IMR-90 (cell line): ENCODE measurements at regions not wholly inside any gene's neighbourhood (a gene's known extent, or its start where the extent isn't known, plus 50 kb on each side); places are given as distances from the start of the nearest gene placed in this dataset.

Source experiments
- ATAC-seq: fragments of 200-7000 bp; cut with Tn5 transposase; 2 replicates; pipeline ENCODE4 v1.9.1; 2020; ENCODE audit warnings: low read depth, mild to moderate bottlenecking, moderate library complexity
- BruUV-seq: library from RNA; stranded (reverse); fragments of 400-500 nt; replicated peaks from 2 replicates; lab custom pipeline; 2021; lab: Mats Ljungman, UMichigan
- CTCF ChIA-PET: fragments of 300-600 bp; formaldehyde crosslinking; extraction: SDS; loops from one replicate; lab custom pipeline; 2021; ENCODE audit warnings: antibody characterized with exemption; lab: Yijun Ruan, JAX
- POLR2A ChIA-PET: fragments of 300-600 bp; sonication (Branson Sonifier 250); formaldehyde crosslinking; loops from one replicate; lab custom pipeline; 2022; ENCODE audit warnings: antibody characterized with exemption; ENCODE audit not compliant: unreplicated experiment; lab: Charles Lee
- DNase-seq: peaks from one replicate; pipeline ENCODE4 v3.0.0; 2013
- H2AFZ ChIP-seq: replicated peaks from 2 replicates; pipeline ENCODE3; 2013; ENCODE audit warnings: low read length, mild to moderate bottlenecking; ENCODE audit not compliant: poor library complexity
- H2AK5ac ChIP-seq: 2 replicates; pipeline ENCODE4 v1.6.1; 2013; ENCODE audit warnings: low read depth, low read length, inconsistent platforms
- H2AK9ac ChIP-seq: replicated peaks from 2 replicates; pipeline ENCODE3; 2013; ENCODE audit warnings: mild to moderate bottlenecking, low read depth, low read length, moderate library complexity; ENCODE audit not compliant: poor library complexity
- H2BK120ac ChIP-seq: 2 replicates; pipeline ENCODE4 v1.6.1; 2013; ENCODE audit warnings: low read depth, low read length, inconsistent platforms
- H2BK15ac ChIP-seq: 3 replicates; pipeline ENCODE4 v1.6.1; 2013; ENCODE audit warnings: low read depth, low read length, inconsistent platforms
- H2BK20ac ChIP-seq: 2 replicates; pipeline ENCODE4 v1.6.1; 2013; ENCODE audit warnings: low read depth, mild to moderate bottlenecking, inconsistent platforms, low read length, moderate library complexity
- H2BK5ac ChIP-seq: 2 replicates; pipeline ENCODE4 v1.6.1; 2013; ENCODE audit warnings: mild to moderate bottlenecking, low read depth, low read length, inconsistent platforms; ENCODE audit not compliant: poor library complexity, severe bottlenecking
- H3K14ac ChIP-seq: replicated peaks from 2 replicates; pipeline ENCODE4 v1.6.1; 2013; ENCODE audit warnings: low read depth, low read length, inconsistent platforms
- H3K18ac ChIP-seq: 2 replicates; pipeline ENCODE4 v1.6.1; 2013; ENCODE audit warnings: low read depth, low read length, control low read depth
- H3K23ac ChIP-seq: 2 replicates; pipeline ENCODE4 v1.6.1; 2013; ENCODE audit warnings: low read depth, low read length, inconsistent platforms
- H3K27ac ChIP-seq: 2 replicates; pipeline ENCODE4 v1.5.1; 2013; ENCODE audit warnings: mild to moderate bottlenecking, control low read depth, low read length; ENCODE audit not compliant: insufficient read depth
- H3K27me3 ChIP-seq: 2 replicates; pipeline ENCODE4 v1.6.1; 2013; ENCODE audit warnings: low read length; ENCODE audit not compliant: control insufficient read depth, insufficient read depth
- H3K36me3 ChIP-seq: 2 replicates; pipeline ENCODE4 v1.6.1; 2013; ENCODE audit warnings: low read length, mixed read lengths; ENCODE audit not compliant: control insufficient read depth, insufficient read depth
- H3K4ac ChIP-seq: 2 replicates; pipeline ENCODE4 v1.6.1; 2013; ENCODE audit warnings: low read depth, low read length, inconsistent platforms
- H3K4me1 ChIP-seq: 2 replicates; pipeline ENCODE4 v1.6.1; 2013; ENCODE audit warnings: low read length, mixed read lengths; ENCODE audit not compliant: control insufficient read depth, insufficient read depth
- H3K4me2 ChIP-seq: 2 replicates; pipeline ENCODE4 v1.6.1; 2013; ENCODE audit warnings: low read depth, mild to moderate bottlenecking, control low read depth, low read length, moderate library complexity
- H3K4me3 ChIP-seq: 2 replicates; pipeline ENCODE4 v1.5.1; 2013; ENCODE audit warnings: low read depth, mild to moderate bottlenecking, control low read depth, low read length, moderate library complexity; ENCODE audit not compliant: insufficient read depth
- H3K56ac ChIP-seq: 2 replicates; pipeline ENCODE4 v1.6.1; 2013; ENCODE audit warnings: low read length, inconsistent platforms; ENCODE audit not compliant: insufficient read depth; ENCODE audit errors: extremely low read depth
- H3K79me1 ChIP-seq, 2 experiments: 2 replicates each; pipeline ENCODE4 v1.6.1; 2013; ENCODE audit warnings: low read length in 2 of 2, inconsistent platforms in 1 of 2, low read depth in 1 of 2
- H3K9ac ChIP-seq: 2 replicates; pipeline ENCODE4 v1.6.1; 2013; ENCODE audit warnings: low read depth, low read length, control low read depth
- H3K9me1 ChIP-seq: 2 replicates; pipeline ENCODE4 v1.6.1; 2013; ENCODE audit warnings: low read length, inconsistent platforms; ENCODE audit not compliant: insufficient read depth
- H3K9me3 ChIP-seq: 2 replicates; pipeline ENCODE4 v1.6.1; 2013; ENCODE audit warnings: low read length; ENCODE audit not compliant: control insufficient read depth, insufficient read depth
- H4K20me1 ChIP-seq: 2 replicates; pipeline ENCODE4 v1.6.1; 2013; ENCODE audit warnings: low read length, inconsistent platforms; ENCODE audit not compliant: insufficient read depth
- H4K5ac ChIP-seq: 2 replicates; pipeline ENCODE4 v1.6.1; 2013; ENCODE audit warnings: mild to moderate bottlenecking, low read depth, low read length, control low read depth
- H4K8ac ChIP-seq, 2 experiments: 2 replicates each; pipeline ENCODE4 v1.6.1; 2013; ENCODE audit warnings: low read depth in 2 of 2, low read length in 2 of 2, control low read depth in 1 of 2, inconsistent platforms in 1 of 2
- H4K91ac ChIP-seq: 2 replicates; pipeline ENCODE4 v1.6.1; 2013; ENCODE audit warnings: low read depth, low read length, inconsistent platforms; ENCODE audit not compliant: insufficient read depth
- FOS ChIP-seq: fragments of 150-350 bp; IDR thresholded peaks from 2 replicates; pipeline ENCODE4 v1.6.1; 2016; ENCODE audit warnings: low read depth, low read length
- MAFK ChIP-seq: IDR thresholded peaks from 2 replicates; pipeline ENCODE4 v1.6.1; 2012; ENCODE audit warnings: low read depth, low read length, improper control_type of control experiment
- NFE2L2 ChIP-seq: fragments of 150-350 bp; IDR thresholded peaks from 2 replicates; pipeline ENCODE4 v1.6.1; 2016; ENCODE audit warnings: low read depth, mild to moderate bottlenecking, low read length
- RAD21 ChIP-seq: IDR thresholded peaks from 2 replicates; pipeline ENCODE4 v1.6.1; 2012; ENCODE audit warnings: low read length, improper control_type of control experiment
- RCOR1 ChIP-seq: IDR thresholded peaks from 2 replicates; pipeline ENCODE4 v1.6.1; 2012; ENCODE audit warnings: mild to moderate bottlenecking, low read length, improper control_type of control experiment; ENCODE audit not compliant: insufficient replicate concordance
- SMC3 ChIP-seq: fragments of 150-350 bp; IDR thresholded peaks from 2 replicates; pipeline ENCODE4 v1.6.1; 2016; ENCODE audit warnings: low read depth, mild to moderate bottlenecking, antibody characterized with exemption, low read length, moderate library complexity
- USF2 ChIP-seq: fragments of 150-350 bp; IDR thresholded peaks from 2 replicates; pipeline ENCODE4 v1.6.1; 2017; ENCODE audit warnings: mild to moderate bottlenecking, antibody characterized with exemption, low read length, low read depth
- WGBS, 2 experiments: methylation state at CpG; one replicate each; pipeline versions ENCODE4 v1.1.5 to v1.1.7; 2013; ENCODE audit warnings: missing lambda C conversion rate in 2 of 2; ENCODE audit not compliant: insufficient read length in 1 of 2; ENCODE audit errors: extremely low coverage in 2 of 2; 5-methylcytosine and 5-hydroxymethylcytosine counted together
- dilution Hi-C: fragments of 300-500 bp; cut with HindIII; formaldehyde crosslinking; loops from one replicate; pipeline ENCODE4 v1.14.3; 2018; ENCODE audit warnings: low sequenced_read_pairs; ENCODE audit not compliant: unreplicated experiment
- in situ Hi-C: fragments of 300-500 bp; cut with MboI; formaldehyde crosslinking; loops from 3 replicates; pipeline ENCODE4 v1.14.3; 2019; ENCODE audit warnings: low sequenced_read_pairs, inconsistent platforms, mixed read lengths
- intact Hi-C: fragments of 100-400 bp; cut with micrococcal nuclease; formaldehyde crosslinking; loops from 2 replicates; pipeline ENCODE4 v1.10.0; 2022
- TF ChIP-seq, protein P1 (sequence below): conservative IDR thresholded peaks from 2 replicates; pipeline ENCODE4 v1.5.1; 2012; ENCODE audit warnings: mild to moderate bottlenecking, low read depth, low read length, improper control_type of control experiment

GRCh38 chr3:128560768-128561167 lies 67.8 kb upstream of the GATA2 start:
- no TSS peak for BruUV-seq
- dilution Hi-C loops = no loop called here

More at GRCh38 chr3:128560768-128561167, 67.8 kb upstream of the GATA2 start:
- in situ Hi-C loops (no loop called here), intact Hi-C loops (no loop called here)
- Histone ChIP-seq H3K4ac (no peak overlapping the region), H3K18ac (no peak overlapping the region), H2AK9ac (no peak overlapping the region), H3K27ac (no peak overlapping the region), H3K4me2 (no peak overlapping the region), H3K27me3 (peaks cover 54% of the 10 kb centered on the region), H4K5ac (no peak overlapping the region), H2BK20ac (no peak overlapping the region), H3K79me1 (no peaks in the 10 kb centered on the region), H4K20me1 (no peaks in the 10 kb centered on the region), H2BK15ac (no peak overlapping the region), H3K36me3 (no peaks in the 10 kb centered on the region), H3K9me1 (no peaks in the 10 kb centered on the region), H3K14ac (no peak overlapping the region), H4K91ac (no peak overlapping the region), H2AK5ac (no peak overlapping the region), H2AFZ (no peak overlapping the region), H3K4me3 (no peak overlapping the region), H4K8ac (no peak overlapping the region), H3K4me1 (no peaks in the 10 kb centered on the region), H2BK120ac (no peak overlapping the region), H3K56ac (no peak overlapping the region), H3K9me3 (no peaks in the 10 kb centered on the region; the same call in 1 of the 2 replicates), H2BK5ac (no peak overlapping the region), H3K23ac (no peak overlapping the region), H3K9ac (no peak overlapping the region)
- POLR2A ChIA-PET = no interaction called here
- 83% methylated on average over 1 of the region's 12 CpGs; no CpG with 5 or more reads in 1 of the 2 experiments for WGBS, 2 experiments
- ATAC-seq = no peak
- CTCF ChIA-PET = no interaction called here
- TF ChIP-seq USF2 = no peak
- TF ChIP-seq RCOR1 = no peak
- TF ChIP-seq NFE2L2 = no peak
- TF ChIP-seq MAFK = no peak
- TF ChIP-seq SMC3 = no peak
- TF ChIP-seq, protein P1, sequence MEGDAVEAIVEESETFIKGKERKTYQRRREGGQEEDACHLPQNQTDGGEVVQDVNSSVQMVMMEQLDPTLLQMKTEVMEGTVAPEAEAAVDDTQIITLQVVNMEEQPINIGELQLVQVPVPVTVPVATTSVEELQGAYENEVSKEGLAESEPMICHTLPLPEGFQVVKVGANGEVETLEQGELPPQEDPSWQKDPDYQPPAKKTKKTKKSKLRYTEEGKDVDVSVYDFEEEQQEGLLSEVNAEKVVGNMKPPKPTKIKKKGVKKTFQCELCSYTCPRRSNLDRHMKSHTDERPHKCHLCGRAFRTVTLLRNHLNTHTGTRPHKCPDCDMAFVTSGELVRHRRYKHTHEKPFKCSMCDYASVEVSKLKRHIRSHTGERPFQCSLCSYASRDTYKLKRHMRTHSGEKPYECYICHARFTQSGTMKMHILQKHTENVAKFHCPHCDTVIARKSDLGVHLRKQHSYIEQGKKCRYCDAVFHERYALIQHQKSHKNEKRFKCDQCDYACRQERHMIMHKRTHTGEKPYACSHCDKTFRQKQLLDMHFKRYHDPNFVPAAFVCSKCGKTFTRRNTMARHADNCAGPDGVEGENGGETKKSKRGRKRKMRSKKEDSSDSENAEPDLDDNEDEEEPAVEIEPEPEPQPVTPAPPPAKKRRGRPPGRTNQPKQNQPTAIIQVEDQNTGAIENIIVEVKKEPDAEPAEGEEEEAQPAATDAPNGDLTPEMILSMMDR = no peak
- TF ChIP-seq FOS = no peak
- no peak for TF ChIP-seq RAD21
- no peak for DNase-seq
